CD4-positive, alpha-beta T cell (primary cell): ENCODE measurements at regions not wholly inside any gene's neighbourhood (a gene's known extent, or its start where the extent isn't known, plus 50 kb on each side); places are given as distances from the start of the nearest gene placed in this dataset.

Experiments
- ATAC-seq: fragments of 200-7000 bp; cut with Tn5 transposase; one replicate; pipeline ENCODE4 v1.10.0; 2022; ENCODE audit warnings: mild to moderate bottlenecking; ENCODE audit not compliant: poor library complexity
- CTCF ChIA-PET: fragments of 350-600 bp; sonication (Branson Sonifier 250); formaldehyde crosslinking; loops from one replicate; lab custom pipeline; 2021; ENCODE audit warnings: antibody characterized with exemption, inconsistent platforms; lab: Charles Lee
- POLR2A ChIA-PET: fragments of 350-600 bp; sonication (Branson Sonifier 250); formaldehyde crosslinking; loops from one replicate; lab custom pipeline; 2021; ENCODE audit warnings: antibody characterized with exemption, inconsistent platforms; lab: Charles Lee
- DNase-seq, 14 experiments: peaks; one replicate each; pipeline ENCODE4 v3.0.0-alpha.2; 2013 to 2020; ENCODE audit warnings: mixed read lengths in 2 of 14
- H3K27ac ChIP-seq, 2 donors: one replicate each; pipeline versions ENCODE4 v1.5.1 to v1.7.0; 2013; ENCODE audit warnings: low read length in 2 of 2, low read depth in 1 of 2, mild to moderate bottlenecking in 1 of 2
- H3K27me3 ChIP-seq, 2 experiments: 1 replicate in 1 of 2; 2 replicates in 1 of 2; pipeline versions ENCODE4 v1.6.1 to v1.7.0; 2013; ENCODE audit warnings: low read length in 2 of 2, control low read depth in 1 of 2, mild to moderate bottlenecking in 1 of 2, moderate library complexity in 1 of 2; ENCODE audit not compliant: insufficient read depth in 2 of 2, control insufficient read depth in 1 of 2
- H3K36me3 ChIP-seq: one replicate; pipeline ENCODE4 v1.6.1; 2013; ENCODE audit warnings: low read length, control low read depth; ENCODE audit not compliant: insufficient read depth
- H3K4me1 ChIP-seq: one replicate; pipeline ENCODE4 v1.6.1; 2013; ENCODE audit warnings: low read length, control low read depth; ENCODE audit not compliant: insufficient read depth
- H3K4me3 ChIP-seq: one replicate; pipeline ENCODE4 v1.5.1; 2013; ENCODE audit warnings: mild to moderate bottlenecking, low read length, moderate library complexity
- H3K9me3 ChIP-seq, 2 experiments: 1 replicate in 1 of 2; 2 replicates in 1 of 2; pipeline versions ENCODE4 v1.6.1 to v1.7.0; 2013; ENCODE audit warnings: low read length in 2 of 2, mild to moderate bottlenecking in 2 of 2, control low read depth in 1 of 2, moderate library complexity in 1 of 2; ENCODE audit not compliant: control insufficient read depth in 1 of 2, insufficient read depth in 1 of 2
- H3K27ac Mint-ChIP-seq: one replicate; pipeline ENCODE4 v1.8.0; 2020; ENCODE audit warnings: mixed read lengths
- H3K27me3 Mint-ChIP-seq: one replicate; pipeline ENCODE4 v1.8.0; 2021; ENCODE audit warnings: mixed read lengths
- H3K36me3 Mint-ChIP-seq: one replicate; pipeline ENCODE4 v1.8.0; 2021; ENCODE audit warnings: low read depth, mixed read lengths
- H3K4me1 Mint-ChIP-seq: one replicate; pipeline ENCODE4 v1.8.0; 2021; ENCODE audit warnings: low read depth, mixed read lengths
- H3K4me3 Mint-ChIP-seq: one replicate; pipeline ENCODE4 v1.8.0; 2020; ENCODE audit warnings: mild to moderate bottlenecking, mixed read lengths
- H3K9me3 Mint-ChIP-seq: one replicate; pipeline ENCODE4 v1.8.0; 2020; ENCODE audit warnings: mixed read lengths
- CTCF ChIP-seq: fragments of 200-600 bp; IDR thresholded peaks from one replicate; pipeline ENCODE4 v1.8.0; 2022; ENCODE audit warnings: antibody characterized with exemption, mild to moderate bottlenecking
- intact Hi-C, 2 experiments: fragments of 100-400 bp; cut with DNase I in 1 of 2; cut with micrococcal nuclease in 1 of 2; formaldehyde crosslinking; loops; one replicate each; pipeline versions ENCODE4 v1.15.1 to v1.9.0; 2023 to 2025; cut with DNase I, micrococcal nuclease

GRCh38 chr20:41798930-41799502, 180.8 kb upstream of the CHD6 start:
- H3K27ac ChIP-seq, result no peak overlapping the region
- Mint-ChIP-seq H3K27me3 (peaks cover 13% of the 10 kb centered on the region), H3K9me3 (no peaks in the 10 kb centered on the region), H3K27ac (no peak overlapping the region), H3K4me1 (no peaks in the 10 kb centered on the region), H3K4me3 (no peak overlapping the region), H3K36me3 (no peaks in the 10 kb centered on the region)
- no peaks in the 10 kb centered on the region for H3K36me3 ChIP-seq
- intact Hi-C loops, result no loop called here
- no peak for TF ChIP-seq CTCF
- H3K9me3 ChIP-seq, result no peaks in the 10 kb centered on the region
- POLR2A ChIA-PET, result no interaction called here
- no peak overlapping the region for H3K4me3 ChIP-seq
- CTCF ChIA-PET, result no interaction called here
- peaks cover 0 to 7% of the 10 kb centered on the region in 2 experiments for H3K27me3 ChIP-seq
- ATAC-seq, result no peak
- no peaks in the 10 kb centered on the region for H3K4me1 ChIP-seq
- DNase-seq, result no peak

DNA sequence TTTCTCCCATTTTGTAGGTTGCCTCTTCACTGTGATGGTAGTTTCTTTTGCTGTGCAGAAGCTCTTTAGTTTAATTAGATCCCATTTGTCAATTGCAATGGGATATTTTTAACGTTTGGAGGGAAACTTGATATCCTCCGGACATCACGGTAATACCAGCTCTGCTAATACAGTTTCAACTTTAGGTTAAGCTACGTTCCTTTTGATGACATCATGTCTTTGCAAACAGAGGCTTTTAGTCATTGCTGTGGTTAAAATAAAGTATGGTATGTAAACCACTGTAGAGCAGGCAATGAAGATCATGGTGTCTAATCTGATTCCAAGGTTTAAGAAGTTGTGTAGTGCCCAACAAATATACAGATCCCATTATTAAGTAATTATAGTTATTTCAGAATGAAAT, 168.0 kb upstream of the CHD6 start:
- no peaks in the 10 kb centered on the region for H3K36me3 ChIP-seq
- no peaks in the 10 kb centered on the region for H3K9me3 Mint-ChIP-seq
- intact Hi-C loops, result no loop called here
- no peak overlapping the region for H3K27ac Mint-ChIP-seq
- peaks cover 0 to 6% of the 10 kb centered on the region in 2 experiments for H3K27me3 ChIP-seq
- CTCF ChIA-PET, result no interaction called here
- no peak overlapping the region for H3K4me3 Mint-ChIP-seq
- peaks cover 29% of the 10 kb centered on the region for H3K27me3 Mint-ChIP-seq
- no peaks in the 10 kb centered on the region for H3K9me3 ChIP-seq
- no peak overlapping the region for H3K27ac ChIP-seq
- TF ChIP-seq CTCF, result no peak
- DNase-seq (no peak), ATAC-seq (no peak)
- H3K4me3 ChIP-seq, result no peak overlapping the region
- POLR2A ChIA-PET, result no interaction called here
- H3K36me3 Mint-ChIP-seq, result no peaks in the 10 kb centered on the region
- H3K4me1 ChIP-seq, result no peaks in the 10 kb centered on the region
- H3K4me1 Mint-ChIP-seq, result no peaks in the 10 kb centered on the region

- CTCF ChIA-PET, result no interaction called here
- no peak overlapping the region for H3K4me3 ChIP-seq
- Mint-ChIP-seq H3K36me3 (no peaks in the 10 kb centered on the region), H3K4me1 (no peaks in the 10 kb centered on the region), H3K9me3 (no peaks in the 10 kb centered on the region), H3K4me3 (no peak overlapping the region), H3K27ac (no peak overlapping the region), H3K27me3 (peaks cover 16% of the 10 kb centered on the region)
- intact Hi-C loops, result no loop called here
- no peaks in the 10 kb centered on the region for H3K4me1 ChIP-seq
- no peak for TF ChIP-seq CTCF
- peaks cover 0 to 8% of the 10 kb centered on the region in 2 experiments for H3K27me3 ChIP-seq
- DNase-seq, result no peak
- no peak overlapping the region for H3K27ac ChIP-seq
- H3K9me3 ChIP-seq, result no peaks in the 10 kb centered on the region
- POLR2A ChIA-PET, result no interaction called here
- no peak for ATAC-seq
- no peaks in the 10 kb centered on the region for H3K36me3 ChIP-seq
Measured at GRCh38 chr20:41784209-41784958, 166.2 kb upstream of the CHD6 start.
